ENCODE measurements at regions not wholly inside any gene's neighbourhood (a gene's known extent, or its start where the extent isn't known, plus 50 kb on each side); places are given as distances from the start of the nearest gene placed in this dataset.

DNA sequence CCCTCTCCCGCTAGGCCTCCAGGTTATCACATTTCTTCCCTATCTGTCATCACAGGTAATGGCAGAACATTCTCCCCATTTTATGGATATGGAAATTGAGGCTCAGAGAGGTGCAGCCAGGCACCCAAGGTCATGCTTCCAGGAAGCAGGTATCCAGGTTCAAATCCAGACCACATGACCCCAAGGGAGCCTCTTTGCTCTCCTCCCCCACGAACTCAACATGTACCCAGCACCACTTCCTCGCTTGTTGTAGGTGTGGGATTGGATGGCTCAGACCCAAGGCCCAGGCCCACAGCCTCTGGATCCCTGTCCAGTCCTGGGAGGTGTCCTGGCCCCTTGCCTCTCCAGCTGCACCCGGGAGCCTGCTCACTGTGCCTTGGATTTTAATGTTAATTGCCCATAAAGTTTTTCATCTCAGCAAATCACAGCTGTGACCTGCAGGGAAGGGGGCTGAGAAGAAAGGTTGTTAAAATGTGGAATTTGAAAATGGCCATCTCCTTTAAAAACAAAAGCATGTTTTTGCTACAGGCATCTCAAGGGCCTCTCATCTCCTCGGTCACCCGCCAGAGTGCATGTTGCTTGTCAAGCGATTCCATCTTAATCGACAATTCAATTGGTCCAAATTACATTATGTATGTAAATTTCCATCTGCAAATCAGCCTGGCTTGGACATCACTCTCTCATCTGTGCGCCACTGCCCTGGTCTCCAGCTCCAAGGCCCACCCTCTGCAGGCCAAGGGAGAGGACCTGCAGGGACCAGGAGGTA, 205.4 kb upstream of the ZMIZ1 start:
- TF ChIP-seq EZH2 (IDR thresholded peaks at IDR 0.05; ENCODE audit: low read depth), result no peak
- TF ChIP-seq, protein P1, sequence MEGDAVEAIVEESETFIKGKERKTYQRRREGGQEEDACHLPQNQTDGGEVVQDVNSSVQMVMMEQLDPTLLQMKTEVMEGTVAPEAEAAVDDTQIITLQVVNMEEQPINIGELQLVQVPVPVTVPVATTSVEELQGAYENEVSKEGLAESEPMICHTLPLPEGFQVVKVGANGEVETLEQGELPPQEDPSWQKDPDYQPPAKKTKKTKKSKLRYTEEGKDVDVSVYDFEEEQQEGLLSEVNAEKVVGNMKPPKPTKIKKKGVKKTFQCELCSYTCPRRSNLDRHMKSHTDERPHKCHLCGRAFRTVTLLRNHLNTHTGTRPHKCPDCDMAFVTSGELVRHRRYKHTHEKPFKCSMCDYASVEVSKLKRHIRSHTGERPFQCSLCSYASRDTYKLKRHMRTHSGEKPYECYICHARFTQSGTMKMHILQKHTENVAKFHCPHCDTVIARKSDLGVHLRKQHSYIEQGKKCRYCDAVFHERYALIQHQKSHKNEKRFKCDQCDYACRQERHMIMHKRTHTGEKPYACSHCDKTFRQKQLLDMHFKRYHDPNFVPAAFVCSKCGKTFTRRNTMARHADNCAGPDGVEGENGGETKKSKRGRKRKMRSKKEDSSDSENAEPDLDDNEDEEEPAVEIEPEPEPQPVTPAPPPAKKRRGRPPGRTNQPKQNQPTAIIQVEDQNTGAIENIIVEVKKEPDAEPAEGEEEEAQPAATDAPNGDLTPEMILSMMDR (conservative IDR thresholded peaks at IDR 0.05), result no peak

Measured in PC-9 (cell line).